HG03159 (cell line): ENCODE measurements at regions not wholly inside any gene's neighbourhood (a gene's known extent, or its start where the extent isn't known, plus 50 kb on each side); places are given as distances from the start of the nearest gene placed in this dataset.

Source experiments
- ATAC-seq: cut with Tn5 transposase; IDR thresholded peaks from one replicate; pipeline ENCODE4 v1.9.1; 2021; ENCODE audit warnings: mild to moderate bottlenecking, moderate library complexity; ENCODE audit not compliant: unreplicated experiment

DNA sequence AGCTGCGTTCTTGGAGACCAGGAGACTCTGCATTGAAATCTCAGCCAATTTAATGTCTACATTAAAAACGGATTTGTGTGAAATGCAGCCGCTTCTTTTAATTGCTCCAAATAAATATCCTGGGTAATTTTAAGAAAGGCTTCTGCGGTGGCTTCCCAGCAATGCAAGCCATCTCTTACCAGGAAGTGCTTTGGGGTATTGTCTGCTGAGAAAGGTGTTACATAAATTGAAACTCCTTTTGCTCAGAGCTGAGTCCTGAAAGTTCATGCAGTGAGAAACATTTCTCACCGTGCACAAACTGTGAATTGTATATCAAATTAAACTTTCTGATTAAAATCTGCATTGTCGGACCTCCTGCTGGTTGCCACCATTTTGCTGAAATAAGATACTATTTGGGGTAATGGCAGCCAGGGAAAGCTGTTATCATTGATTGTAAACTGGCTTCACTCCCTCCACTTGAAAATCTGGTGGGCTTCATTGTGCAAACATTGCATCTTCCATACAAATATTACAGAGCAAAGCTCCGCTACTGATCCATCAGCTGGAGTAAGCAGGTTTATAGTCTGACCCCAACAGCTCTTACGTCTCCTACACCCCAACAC lies 59.5 kb downstream of the ZIC5 start:
- no peak for ATAC-seq

GRCh38 chr13:99911069-99911964 lies 60.2 kb downstream of the ZIC5 start:
- no peak for ATAC-seq

DNA sequence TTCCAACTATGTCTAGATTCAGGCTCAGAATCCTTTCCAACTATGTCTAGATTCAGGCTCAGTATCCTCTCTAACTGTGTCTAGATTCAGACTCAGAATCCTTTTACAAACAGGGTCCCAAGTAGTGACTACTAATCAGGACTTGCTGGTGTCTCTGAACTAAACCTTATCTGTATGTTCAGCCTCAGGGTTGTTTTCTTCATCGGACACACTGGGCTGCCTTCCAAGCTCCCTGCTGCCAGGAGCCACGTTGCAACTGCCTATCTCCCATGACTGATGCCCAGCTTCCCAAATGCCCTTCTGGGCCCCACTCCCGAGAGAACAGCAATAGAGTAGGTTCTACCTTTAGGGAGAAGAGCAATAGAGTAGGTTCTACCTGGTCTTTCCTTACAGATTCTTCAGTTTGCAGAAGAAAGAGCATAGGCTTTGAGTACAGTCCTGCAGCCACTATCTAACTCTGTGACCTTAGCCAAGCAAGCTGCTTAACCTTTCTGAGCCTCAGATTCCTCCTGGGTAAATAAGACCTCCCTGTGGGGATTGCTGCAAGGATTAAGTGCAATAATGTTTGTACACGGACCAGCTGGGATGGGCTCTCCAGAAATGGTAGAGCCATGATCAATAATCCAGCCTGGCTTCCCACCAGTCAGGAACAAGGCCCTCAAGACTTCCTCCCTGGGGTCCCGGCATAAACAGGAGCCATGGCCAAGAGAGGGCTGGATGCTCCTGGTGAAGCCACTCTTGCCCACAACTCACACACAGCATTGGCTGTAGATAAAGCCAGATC lies 61.5 kb downstream of the ZIC5 start:
- no peak for ATAC-seq

GRCh38 chr13:99909097-99909835 lies 62.3 kb downstream of the ZIC5 start:
- no peak for ATAC-seq

- ATAC-seq = no peak
These were observed 63.3 kb downstream of the ZIC5 start for GRCh38 chr13:99908140-99908803.

DNA sequence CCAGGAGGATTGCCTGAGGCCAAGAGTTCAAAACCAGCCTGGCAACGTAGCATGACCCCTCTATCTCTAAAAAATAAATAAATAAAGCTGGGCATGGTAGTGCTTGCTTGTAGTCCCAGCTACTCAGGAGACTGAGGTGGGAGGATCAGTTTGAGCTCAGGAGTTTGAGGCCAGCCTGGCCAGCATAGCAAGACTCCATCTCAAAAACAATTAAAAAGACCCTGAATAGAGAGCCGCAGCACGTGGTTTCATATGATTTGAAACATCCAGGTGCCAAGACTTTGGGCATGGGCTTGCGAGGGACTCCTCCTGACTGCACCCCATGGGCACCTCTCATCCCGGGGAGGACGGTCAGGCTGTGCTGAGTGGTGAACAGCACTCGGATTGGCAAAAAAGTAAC lies 63.9 kb downstream of the ZIC5 start:
- ATAC-seq = no peak

DNA sequence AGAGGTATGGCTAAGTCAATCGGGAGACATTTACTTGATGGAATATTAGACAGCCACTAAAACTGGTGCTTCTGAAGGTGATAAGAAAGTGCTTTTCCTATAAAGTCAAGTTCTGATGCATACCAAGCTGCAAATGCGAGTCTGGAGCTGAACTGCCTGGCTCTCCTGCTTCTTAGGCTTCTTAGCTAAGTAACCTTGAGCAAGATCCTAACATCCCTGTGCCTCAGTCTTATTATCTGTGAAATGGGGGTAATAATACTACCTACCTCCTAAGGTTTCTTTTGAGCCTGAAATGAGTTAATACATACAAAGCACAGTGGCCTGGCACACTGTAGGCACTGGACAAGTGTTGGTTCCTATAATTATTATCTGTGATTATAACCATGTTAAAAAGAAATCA lies 64.5 kb downstream of the ZIC5 start:
- ATAC-seq = no peak

GRCh38 chr13:99905814-99906213 lies 65.8 kb downstream of the ZIC5 start:
- no peak for ATAC-seq

DNA sequence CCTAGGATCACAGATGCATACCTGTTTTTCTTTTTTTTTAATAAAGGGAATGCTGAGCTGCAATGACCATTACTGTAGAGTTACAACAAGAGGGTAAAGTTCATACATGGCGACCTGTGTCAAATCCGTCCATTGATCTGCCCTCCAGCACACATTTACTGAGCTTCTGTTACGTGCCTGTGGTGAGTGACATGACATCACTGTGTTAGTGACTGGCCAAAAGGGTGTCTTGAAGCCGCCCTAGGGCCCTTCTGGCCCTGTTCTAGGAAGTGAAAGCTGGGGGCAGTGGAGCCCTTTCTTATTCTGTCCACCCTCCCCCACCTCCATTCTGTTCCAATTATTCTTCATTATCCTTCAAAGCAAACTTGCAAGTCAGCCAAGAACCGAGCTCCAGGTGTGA lies 66.3 kb downstream of the ZIC5 start:
- no peak for ATAC-seq

GRCh38 chr13:99903140-99903539 lies 68.4 kb downstream of the ZIC5 start:
- ATAC-seq = no peak

DNA sequence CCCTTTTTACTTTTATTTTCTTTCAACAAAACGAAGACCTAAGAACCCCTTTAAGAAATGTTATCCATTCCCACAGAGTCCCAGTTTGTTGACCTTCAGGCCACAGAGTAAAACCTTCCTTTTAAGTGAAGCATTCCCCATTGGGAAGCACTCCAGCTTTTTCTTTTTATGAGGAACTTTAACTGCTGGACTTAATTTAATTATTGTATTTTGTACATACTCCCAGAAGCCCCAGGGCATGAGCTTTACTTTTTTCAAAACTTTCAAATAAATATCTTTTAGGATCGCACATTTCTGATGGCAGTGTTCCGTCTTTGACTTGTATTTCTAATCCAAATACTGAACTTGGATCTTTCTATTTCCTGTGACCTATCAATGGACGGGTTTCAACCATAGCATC lies 68.9 kb downstream of the ZIC5 start:
- no peak for ATAC-seq

GRCh38 chr13:99900960-99901359 lies 70.6 kb downstream of the ZIC5 start:
- ATAC-seq = no peak

DNA sequence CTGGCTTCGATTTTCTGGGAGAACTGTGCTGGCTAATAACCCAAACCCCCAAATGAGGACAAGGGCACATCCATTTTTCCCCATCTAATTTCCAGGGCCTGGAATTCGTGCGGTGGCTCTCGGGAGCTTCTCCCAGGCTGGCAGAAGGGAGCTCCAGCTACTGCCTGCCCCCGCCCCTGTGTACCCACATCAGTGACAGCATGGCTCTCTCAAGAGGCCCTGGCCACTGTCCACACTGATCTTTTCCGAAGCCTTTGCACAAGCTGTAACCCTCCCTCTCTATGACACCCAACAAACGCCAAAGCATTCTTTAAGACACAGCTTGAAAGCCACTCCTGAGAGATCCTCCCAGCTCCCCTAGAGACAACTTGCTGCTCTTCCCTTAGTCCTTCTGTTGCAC lies 73.1 kb downstream of the ZIC5 start:
- ATAC-seq = no peak

GRCh38 chr13:99897076-99897440 lies 74.5 kb downstream of the ZIC5 start:
- no peak for ATAC-seq

- ATAC-seq = no peak
These were observed 75.0 kb downstream of the ZIC5 start for GRCh38 chr13:99896369-99897075.

- no peak for ATAC-seq
These were observed 75.9 kb downstream of the ZIC5 start for GRCh38 chr13:99895444-99896368.

DNA sequence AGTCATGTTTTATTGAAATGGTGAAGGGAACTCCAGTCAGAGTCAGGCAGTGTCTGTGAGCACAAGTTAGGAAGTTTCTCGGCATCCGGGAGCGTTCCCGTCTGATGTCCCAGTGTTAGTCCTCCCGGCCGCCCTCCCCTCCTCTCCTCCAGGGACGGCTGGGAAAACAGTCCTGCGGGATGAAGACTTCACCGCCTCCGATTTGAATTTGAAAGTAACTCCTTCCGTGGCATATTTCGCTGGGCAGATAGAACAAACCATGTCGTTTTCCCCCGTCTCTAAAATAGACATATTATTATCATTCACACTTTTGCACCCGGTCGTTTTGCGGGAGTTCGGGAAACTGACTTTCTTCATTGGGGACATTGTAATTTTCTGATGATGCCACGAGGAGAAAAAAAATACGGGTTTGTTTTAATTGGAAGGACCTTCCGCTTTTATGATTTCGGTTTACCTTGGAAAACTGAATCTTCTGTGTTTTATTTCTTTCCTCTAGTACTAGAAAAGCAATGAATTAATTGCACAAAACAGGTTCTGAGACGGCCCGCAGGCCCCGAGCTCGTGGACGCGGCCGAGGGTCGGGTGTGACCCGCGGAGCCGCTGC lies 76.6 kb downstream of the ZIC5 start:
- ATAC-seq = no peak

DNA sequence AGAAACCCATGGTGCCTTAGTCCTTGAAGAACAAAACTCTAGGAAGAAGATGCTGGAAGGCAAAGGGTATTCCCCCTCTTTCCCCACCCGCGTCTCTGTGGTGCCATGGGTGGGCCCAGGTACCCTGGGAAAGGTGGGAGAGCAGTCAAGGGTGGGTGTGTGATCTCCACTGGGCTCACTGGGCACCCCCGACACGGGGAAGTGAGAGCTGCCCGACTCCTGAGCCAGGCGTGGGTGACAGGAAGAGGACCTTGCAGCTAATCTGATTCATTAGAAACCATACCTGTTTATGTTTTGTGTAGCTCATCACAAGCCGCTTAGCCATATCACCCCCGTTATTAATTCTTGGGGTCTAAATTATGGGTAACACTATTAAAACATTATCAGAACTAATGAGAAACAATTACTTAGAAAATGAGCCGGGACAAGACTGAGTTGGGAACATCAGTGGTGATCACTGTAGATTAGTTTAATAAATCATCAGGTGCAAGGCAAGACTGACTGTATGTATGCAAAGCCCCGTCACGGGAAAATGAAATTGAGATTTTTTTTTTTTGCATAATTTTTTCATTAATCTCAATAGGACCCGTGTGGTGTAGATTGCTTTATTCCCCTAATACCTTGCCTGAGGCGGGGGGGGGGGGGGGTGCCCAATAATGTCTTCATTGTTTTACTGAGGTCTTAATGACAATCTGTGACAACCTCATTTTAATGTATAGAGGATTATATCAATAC lies 77.3 kb downstream of the ZIC5 start:
- no peak for ATAC-seq
